ENCODE measurements at regions not wholly inside any gene's neighbourhood (a gene's known extent, or its start where the extent isn't known, plus 50 kb on each side); places are given as distances from the start of the nearest gene placed in this dataset.

DNA sequence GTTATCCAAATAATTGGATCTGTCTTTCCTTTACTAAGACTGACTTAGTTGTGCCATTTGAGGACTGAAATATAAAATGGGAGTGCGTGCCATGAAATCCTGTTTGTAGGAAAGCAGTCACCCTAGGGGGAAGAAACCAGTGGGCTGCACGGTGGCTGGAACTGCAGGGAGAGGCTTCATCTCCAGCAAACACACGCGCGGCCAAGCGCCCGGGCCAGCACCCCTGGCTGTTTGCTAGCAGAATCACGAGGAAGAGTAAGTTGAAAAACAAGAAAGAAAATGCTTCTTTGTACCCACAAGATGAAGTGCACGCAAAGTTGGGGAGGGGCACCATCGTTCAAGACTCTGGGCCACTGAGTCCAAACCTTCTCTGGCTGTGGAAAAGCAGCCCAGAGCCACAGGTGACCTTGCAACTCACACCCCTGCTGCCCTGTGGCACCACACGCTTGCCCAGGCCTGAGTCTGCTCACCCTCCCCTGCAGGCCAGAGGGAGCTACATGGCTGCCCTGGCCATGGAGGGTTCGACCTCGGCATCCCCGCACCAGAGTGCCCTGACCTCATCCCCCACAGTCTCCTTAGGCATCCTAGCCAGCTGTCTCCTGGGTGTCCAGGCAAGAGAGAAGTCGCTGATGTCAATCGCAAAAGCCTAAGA, 55.2 kb downstream of the IRX2 start:
- no peak for DNase-seq

DNA sequence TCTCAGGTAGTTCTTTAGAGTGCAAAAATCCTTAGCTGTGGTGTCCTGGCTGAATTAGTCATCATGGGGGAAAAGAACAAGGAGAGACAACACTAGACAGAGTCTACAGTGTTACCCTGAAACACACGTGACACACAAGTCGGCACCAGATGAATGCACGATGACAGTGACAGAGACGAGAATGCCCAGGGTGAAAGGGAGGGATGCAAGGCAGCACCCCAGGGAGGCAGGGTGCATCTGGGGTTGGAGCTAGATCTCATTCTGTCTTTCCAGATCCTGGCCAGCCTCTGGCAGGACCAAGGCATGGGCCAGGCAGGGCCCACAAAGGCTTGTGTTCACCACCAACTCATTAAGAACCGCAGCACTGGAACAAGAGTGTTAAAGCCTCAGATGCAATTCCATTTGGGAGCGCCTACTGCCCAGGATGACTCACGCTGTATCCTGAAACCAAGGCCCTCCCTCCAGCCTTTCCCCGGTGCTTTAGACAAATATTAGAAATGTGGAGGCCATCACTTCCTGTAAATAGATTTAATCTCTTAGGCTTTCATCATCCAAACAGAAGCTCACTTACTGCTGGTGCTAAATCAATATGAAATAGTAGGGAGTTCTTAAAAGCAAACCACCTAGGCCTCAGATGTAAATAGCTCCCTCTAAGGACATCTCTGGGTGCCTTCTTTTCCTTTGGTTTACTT, 56.1 kb downstream of the IRX2 start:
- H3K4me3 Mint-ChIP-seq, result no peak overlapping the region
- DNase-seq (no peak), ATAC-seq (replicated peaks) (no peak)
- H3K4me1 Mint-ChIP-seq (ENCODE audit: low read depth in 2 of 2), result no peaks in the 10 kb centered on the region
- H3K9me3 Mint-ChIP-seq, result peaks cover 9 to 18% of the 10 kb centered on the region in 2 donors
- no peaks in the 10 kb centered on the region for H3K27me3 Mint-ChIP-seq
- H3K36me3 Mint-ChIP-seq (ENCODE audit: insufficient read depth), result no peaks in the 10 kb centered on the region
- H3K27ac Mint-ChIP-seq, result no peak overlapping the region

More for the DNA sequence above, 55.2 kb downstream of the IRX2 start:
- H3K27ac Mint-ChIP-seq, result no peak overlapping the region
- no peaks in the 10 kb centered on the region for H3K27me3 Mint-ChIP-seq
- no peaks in the 10 kb centered on the region for H3K36me3 Mint-ChIP-seq (ENCODE audit: insufficient read depth)
- H3K9me3 Mint-ChIP-seq, result peaks cover 9 to 18% of the 10 kb centered on the region in 2 donors
- no peak for ATAC-seq (replicated peaks)
- no peak overlapping the region for H3K4me3 Mint-ChIP-seq
- H3K4me1 Mint-ChIP-seq (ENCODE audit: low read depth in 2 of 2), result no peaks in the 10 kb centered on the region

DNA sequence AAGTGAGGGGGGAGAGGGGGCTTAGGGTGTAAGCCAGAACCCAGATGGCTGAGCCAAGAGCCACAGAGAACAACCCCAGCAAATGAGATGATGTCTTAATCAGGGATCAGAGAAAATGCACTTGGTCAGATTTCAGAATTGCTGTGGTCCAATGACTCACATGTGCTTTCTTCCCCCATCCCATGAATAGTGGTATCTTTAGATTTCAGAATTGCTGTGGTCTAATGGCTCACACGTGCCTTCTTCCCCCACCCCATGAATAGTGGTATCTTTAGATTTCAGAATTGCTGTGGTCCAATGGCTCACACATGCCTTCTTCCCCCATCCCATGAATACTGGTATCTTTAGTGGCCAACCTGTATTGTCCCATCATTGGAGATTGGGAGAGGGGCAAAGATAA, 59.9 kb downstream of the IRX2 start:
- Mint-ChIP-seq H3K9me3 (peaks cover 3 to 8% of the 10 kb centered on the region in 2 donors), H3K36me3 (ENCODE audit: insufficient read depth) (no peaks in the 10 kb centered on the region), H3K4me3 (no peak overlapping the region), H3K27me3 (no peaks in the 10 kb centered on the region), H3K27ac (no peak overlapping the region), H3K4me1 (ENCODE audit: low read depth in 2 of 2) (no peaks in the 10 kb centered on the region)
- ATAC-seq (replicated peaks), result no peak
- DNase-seq, result no peak

DNA sequence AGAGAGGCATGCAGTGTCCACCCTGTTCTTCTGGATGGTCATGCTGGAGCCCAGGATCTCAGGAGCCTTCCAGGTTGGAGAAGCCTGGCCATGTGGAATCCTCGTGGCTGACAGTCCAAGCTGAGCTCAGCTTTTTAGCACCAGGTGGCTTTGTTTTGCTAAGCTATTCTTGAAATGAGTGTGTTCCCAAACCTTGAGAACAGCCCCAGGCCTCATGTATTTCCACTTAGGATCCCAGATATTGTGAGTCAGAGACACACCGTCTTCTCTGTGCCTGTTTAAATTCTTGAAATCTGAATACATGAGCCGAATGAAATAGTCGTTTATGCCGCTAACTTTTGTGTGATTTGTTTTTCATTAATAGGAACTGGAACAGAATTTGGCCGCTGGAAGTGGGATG, 61.2 kb downstream of the IRX2 start:
- DNase-seq, result no peak
- Mint-ChIP-seq H3K4me1 (ENCODE audit: low read depth in 2 of 2) (no peaks in the 10 kb centered on the region), H3K4me3 (no peak overlapping the region), H3K27ac (no peak overlapping the region), H3K9me3 (peaks cover 3 to 8% of the 10 kb centered on the region in 2 donors), H3K27me3 (no peaks in the 10 kb centered on the region), H3K36me3 (ENCODE audit: insufficient read depth) (no peaks in the 10 kb centered on the region)
- no peak for ATAC-seq (replicated peaks)

DNA sequence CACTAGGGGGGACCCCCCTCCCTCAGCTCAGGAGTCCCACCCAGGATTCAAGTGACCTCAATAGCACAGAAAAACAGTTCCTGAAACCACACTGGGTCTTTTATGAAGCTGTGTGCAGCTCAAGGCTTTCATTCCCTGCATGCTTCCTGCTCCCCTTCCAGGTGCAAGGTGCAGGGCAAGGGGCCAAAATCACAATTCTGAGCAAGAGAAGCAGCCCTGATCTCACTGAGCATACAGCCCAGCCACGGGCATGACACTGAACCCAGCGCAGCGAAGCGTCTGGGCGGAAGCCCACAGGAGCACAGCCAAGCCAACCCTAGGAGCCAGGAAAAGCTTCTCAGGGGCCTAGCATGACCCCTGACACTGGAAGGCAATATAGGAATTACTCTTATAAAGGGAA, 62.9 kb downstream of the IRX2 start:
- no peak overlapping the region for H3K4me3 Mint-ChIP-seq
- no peak overlapping the region for H3K27ac Mint-ChIP-seq
- ATAC-seq (replicated peaks) (no peak), DNase-seq (no peak)
- H3K36me3 Mint-ChIP-seq (ENCODE audit: insufficient read depth), result no peaks in the 10 kb centered on the region
- H3K4me1 Mint-ChIP-seq (ENCODE audit: low read depth in 2 of 2), result no peaks in the 10 kb centered on the region
- no peaks in the 10 kb centered on the region for H3K27me3 Mint-ChIP-seq
- H3K9me3 Mint-ChIP-seq, result peaks cover under 1 to 3% of the 10 kb centered on the region in 2 donors

DNA sequence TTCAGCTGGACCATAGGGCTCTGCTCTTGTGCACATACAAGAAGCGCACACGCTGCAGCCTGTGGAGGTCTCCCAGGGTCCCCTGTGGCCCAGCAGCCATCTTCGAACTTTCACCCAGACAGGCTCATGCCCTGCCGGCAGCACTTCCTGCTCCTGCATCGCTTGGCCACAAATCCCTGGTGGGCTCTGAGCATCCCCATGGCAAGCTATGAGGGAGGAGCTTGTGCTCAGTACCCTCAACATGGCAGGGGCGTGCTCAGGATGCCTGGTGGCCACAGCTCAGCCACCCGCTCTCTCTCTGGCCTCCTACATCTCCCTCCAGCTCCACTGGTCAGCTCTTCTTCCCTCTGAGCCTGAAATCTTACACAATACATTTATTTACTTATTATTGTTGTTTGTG, 63.7 kb downstream of the IRX2 start:
- Mint-ChIP-seq H3K27me3 (no peaks in the 10 kb centered on the region), H3K9me3 (peaks cover 3 to 7% of the 10 kb centered on the region in 2 donors), H3K36me3 (ENCODE audit: insufficient read depth) (no peaks in the 10 kb centered on the region), H3K4me1 (ENCODE audit: low read depth in 2 of 2) (no peaks in the 10 kb centered on the region), H3K27ac (no peak overlapping the region), H3K4me3 (no peak overlapping the region)
- ATAC-seq (replicated peaks) (no peak), DNase-seq (no peak)

DNA sequence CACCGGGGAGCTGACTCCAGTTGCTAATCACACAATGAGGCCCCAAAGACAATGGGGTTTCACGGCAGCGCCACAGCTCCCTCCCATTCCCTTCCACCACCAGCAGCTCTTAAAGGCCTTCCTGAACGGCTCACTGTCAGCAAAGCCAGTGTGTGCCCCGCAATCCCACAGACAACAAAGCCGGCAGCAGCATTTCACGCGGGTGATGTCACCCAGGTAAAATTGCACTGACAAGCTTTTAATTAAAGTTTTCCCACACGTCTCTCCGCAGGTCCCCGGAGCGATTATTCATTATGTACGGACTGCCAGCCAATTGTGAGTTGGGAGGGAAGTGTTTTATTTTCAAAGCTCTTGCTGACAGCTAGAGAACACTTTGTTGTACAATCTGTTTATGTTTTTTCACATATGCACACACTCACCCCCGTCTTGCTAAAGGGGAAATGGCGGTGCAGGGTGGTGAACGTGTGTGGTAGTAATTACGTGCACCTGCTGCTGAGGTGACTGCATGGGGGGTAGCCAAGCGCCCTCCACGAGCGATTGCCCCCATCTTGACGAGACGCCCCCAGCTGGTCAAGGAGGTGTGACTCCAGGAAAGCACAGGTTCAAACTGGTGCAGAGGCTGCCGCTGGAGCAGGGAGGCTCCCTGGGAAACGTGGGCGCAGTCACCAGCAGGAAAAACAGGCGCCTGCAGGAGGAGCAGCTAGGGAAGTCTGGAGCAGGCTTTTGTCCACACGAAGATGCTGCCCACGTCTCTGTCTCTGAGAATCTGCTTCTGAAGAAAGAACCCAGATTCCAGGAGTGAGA, 65.0 kb downstream of the IRX2 start:
- no peaks in the 10 kb centered on the region for H3K4me1 Mint-ChIP-seq (ENCODE audit: low read depth in 2 of 2)
- DNase-seq (no peak), ATAC-seq (replicated peaks) (no peak)
- peaks cover under 1 to 7% of the 10 kb centered on the region in 2 donors for H3K9me3 Mint-ChIP-seq
- no peak overlapping the region for H3K4me3 Mint-ChIP-seq
- H3K36me3 Mint-ChIP-seq (ENCODE audit: insufficient read depth), result no peaks in the 10 kb centered on the region
- no peak overlapping the region for H3K27ac Mint-ChIP-seq
- no peaks in the 10 kb centered on the region for H3K27me3 Mint-ChIP-seq

DNA sequence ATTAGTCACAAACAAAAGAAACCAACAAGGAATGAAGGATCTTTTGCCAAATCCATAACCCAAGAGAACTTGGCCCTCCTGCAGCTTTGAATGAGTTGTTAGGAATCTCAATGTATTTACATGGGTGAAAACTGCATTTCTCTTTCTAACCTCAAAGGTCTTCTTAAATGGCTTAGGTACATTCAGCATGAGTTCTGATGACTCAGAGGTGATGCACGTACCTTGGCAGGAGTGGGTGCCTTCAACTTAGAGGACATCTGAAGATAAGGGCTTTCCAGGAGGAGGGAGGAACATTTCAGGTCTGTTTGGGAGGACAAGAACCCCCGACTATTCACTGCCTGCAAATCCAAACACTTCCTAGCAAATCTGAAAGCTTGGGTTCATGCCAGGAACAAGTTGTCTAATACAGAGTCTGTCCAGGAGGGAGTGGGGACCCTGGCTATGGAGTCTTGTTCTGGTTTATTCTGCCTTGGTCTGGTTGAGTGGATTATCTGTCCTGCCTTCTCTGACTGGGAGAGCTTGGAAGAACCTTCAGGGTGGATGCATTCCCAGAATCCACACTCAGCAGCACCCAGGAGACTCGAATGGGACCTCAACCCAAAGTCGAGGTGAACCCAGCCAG, 65.7 kb downstream of the IRX2 start:
- H3K4me1 Mint-ChIP-seq (ENCODE audit: low read depth in 2 of 2), result no peaks in the 10 kb centered on the region
- DNase-seq (no peak), ATAC-seq (replicated peaks) (no peak)
- H3K4me3 Mint-ChIP-seq, result no peak overlapping the region
- H3K36me3 Mint-ChIP-seq (ENCODE audit: insufficient read depth), result no peaks in the 10 kb centered on the region
- H3K9me3 Mint-ChIP-seq, result peaks cover 2 to 7% of the 10 kb centered on the region in 2 donors
- H3K27ac Mint-ChIP-seq, result no peak overlapping the region
- no peaks in the 10 kb centered on the region for H3K27me3 Mint-ChIP-seq

DNA sequence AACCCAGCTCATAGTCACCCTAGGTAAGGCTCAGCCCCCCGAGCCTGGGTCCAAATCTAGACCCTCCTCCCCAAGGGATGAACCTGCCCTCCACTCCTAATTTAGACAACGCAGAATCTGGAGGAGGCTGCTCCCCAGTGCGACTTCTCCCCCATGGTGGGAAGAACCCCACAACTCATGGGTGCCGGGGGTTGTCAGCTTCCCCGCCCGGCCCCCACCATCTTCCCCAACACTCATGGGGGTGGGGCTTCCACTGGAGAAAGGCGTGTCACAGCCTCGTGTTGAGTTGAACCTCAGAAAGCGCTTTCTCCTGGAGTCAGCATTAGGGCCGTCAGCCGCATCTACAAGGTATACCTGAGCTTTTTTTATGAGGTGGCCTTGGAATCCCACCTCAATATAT, 66.9 kb downstream of the IRX2 start:
- Mint-ChIP-seq H3K9me3 (peaks cover 3 to 7% of the 10 kb centered on the region in 2 donors), H3K4me3 (no peak overlapping the region), H3K27ac (no peak overlapping the region)

DNA sequence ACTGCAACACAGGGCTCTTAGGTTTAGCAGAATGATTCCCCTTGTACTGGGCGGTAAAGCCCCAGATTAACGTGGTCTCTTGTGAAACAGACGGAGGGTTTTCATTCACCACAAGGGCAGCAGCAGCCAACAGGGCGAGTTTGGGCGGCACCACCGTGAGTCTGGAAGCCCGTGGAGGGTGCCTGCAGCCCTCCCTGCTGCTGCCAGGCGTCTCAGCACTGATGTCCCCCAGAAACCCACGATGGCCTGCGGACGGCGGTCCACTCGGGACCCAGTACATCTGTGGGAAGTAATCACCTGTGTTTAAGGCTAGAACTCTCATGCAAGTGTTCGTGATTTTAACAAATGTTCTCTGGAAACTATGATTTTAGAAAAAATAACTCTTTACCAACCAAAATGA, 67.8 kb downstream of the IRX2 start:
- no peaks in the 10 kb centered on the region for H3K36me3 Mint-ChIP-seq (ENCODE audit: insufficient read depth)
- ATAC-seq (replicated peaks) (no peak), DNase-seq (no peak)
- H3K4me3 Mint-ChIP-seq, result no peak overlapping the region
- H3K4me1 Mint-ChIP-seq (ENCODE audit: low read depth in 2 of 2), result no peaks in the 10 kb centered on the region
- peaks cover 3 to 7% of the 10 kb centered on the region in 2 donors for H3K9me3 Mint-ChIP-seq
- no peak overlapping the region for H3K27ac Mint-ChIP-seq
- no peaks in the 10 kb centered on the region for H3K27me3 Mint-ChIP-seq

More for the DNA sequence above, 66.9 kb downstream of the IRX2 start:
- H3K4me1 Mint-ChIP-seq (ENCODE audit: low read depth in 2 of 2), result no peaks in the 10 kb centered on the region
- H3K27me3 Mint-ChIP-seq, result no peaks in the 10 kb centered on the region
- H3K36me3 Mint-ChIP-seq (ENCODE audit: insufficient read depth), result no peaks in the 10 kb centered on the region
- DNase-seq (no peak), ATAC-seq (replicated peaks) (no peak)

DNA sequence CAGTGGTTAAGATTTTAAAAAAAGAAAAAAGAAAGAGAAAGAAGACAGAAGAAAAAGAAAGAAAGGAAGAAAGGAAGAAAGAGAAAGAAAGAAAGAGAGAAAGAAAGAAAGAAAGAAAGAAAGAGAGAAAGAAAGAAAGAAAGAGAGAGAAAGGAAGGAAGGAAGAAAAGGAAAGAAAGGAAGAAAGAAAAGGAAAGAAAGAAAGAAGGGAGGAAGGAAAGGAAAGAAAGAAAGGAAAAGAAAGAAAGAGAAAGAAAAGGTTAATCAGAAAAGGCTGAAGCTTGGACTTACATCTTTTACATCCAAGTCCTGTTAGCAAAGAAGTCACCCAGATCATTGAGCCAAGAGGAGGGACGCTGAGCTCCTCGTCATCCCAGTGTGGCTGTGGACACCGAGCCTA, 70.0 kb downstream of the IRX2 start:
- Mint-ChIP-seq H3K9me3 (peaks cover 3 to 8% of the 10 kb centered on the region in 2 donors), H3K27me3 (no peaks in the 10 kb centered on the region), H3K4me3 (no peak overlapping the region), H3K4me1 (ENCODE audit: low read depth in 2 of 2) (no peaks in the 10 kb centered on the region), H3K36me3 (ENCODE audit: insufficient read depth) (no peaks in the 10 kb centered on the region), H3K27ac (no peak overlapping the region)
- ATAC-seq (replicated peaks), result no peak
- no peak for DNase-seq

DNA sequence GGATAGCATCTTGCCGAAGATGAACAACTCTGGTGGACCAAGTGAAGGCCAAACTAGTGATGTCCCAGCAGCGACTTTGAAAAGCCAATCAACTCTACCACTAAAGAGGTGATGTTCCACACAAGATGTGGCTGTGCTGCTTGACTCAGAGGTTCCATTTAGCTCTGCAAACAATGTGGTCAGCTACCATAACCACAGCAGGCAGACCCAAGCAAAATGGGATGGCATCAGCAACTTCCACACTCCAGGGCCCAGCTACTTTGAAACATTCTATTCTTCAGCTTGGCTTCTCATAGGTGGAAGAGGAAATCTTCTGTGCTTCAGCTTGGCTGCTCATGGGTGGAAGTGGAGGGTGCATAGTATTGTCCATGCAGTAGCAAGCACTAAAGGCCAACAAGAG, 70.5 kb downstream of the IRX2 start:
- ATAC-seq (replicated peaks) (no peak), DNase-seq (no peak)
- no peak overlapping the region for H3K4me3 Mint-ChIP-seq
- H3K9me3 Mint-ChIP-seq, result peaks cover 3 to 13% of the 10 kb centered on the region in 2 donors
- no peak overlapping the region for H3K27ac Mint-ChIP-seq
- H3K27me3 Mint-ChIP-seq, result no peaks in the 10 kb centered on the region
- H3K36me3 Mint-ChIP-seq (ENCODE audit: insufficient read depth), result no peaks in the 10 kb centered on the region
- no peaks in the 10 kb centered on the region for H3K4me1 Mint-ChIP-seq (ENCODE audit: low read depth in 2 of 2)

DNA sequence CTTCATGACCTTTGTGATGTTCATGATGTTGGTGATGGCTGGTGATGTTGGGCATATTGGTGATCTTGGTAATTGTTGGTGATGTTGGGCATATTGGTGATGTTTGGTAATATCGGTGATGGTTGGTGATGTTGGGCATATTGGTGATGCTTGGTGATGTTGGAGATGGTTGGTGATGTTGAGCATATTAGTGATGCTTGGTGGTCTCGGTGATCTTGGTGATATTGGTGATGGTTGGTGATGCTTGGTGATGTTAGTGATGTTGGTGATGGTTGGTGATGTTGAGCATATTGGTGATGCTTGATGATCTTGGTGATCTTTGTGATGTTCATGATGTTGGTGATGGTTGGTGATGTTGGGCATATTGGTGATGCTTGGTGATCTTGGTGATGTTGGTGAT, 73.8 kb downstream of the IRX2 start:
- H3K9me3 Mint-ChIP-seq, result peaks cover 3 to 6% of the 10 kb centered on the region in 2 donors
- no peak overlapping the region for H3K4me3 Mint-ChIP-seq
- H3K27me3 Mint-ChIP-seq, result no peaks in the 10 kb centered on the region
- no peaks in the 10 kb centered on the region for H3K4me1 Mint-ChIP-seq (ENCODE audit: low read depth in 2 of 2)
- ATAC-seq (replicated peaks) (no peak), DNase-seq (no peak)
- no peaks in the 10 kb centered on the region for H3K36me3 Mint-ChIP-seq (ENCODE audit: insufficient read depth)
- no peak overlapping the region for H3K27ac Mint-ChIP-seq

Measured in effector memory CD8-positive, alpha-beta T cell (primary cell).